Sigmoid colon (tissue), 3 donors: ENCODE measurements at regions not wholly inside any gene's neighbourhood (a gene's known extent, or its start where the extent isn't known, plus 50 kb on each side); places are given as distances from the start of the nearest gene placed in this dataset.

Source experiments
- CTCF ChIP-seq, 4 experiments: fragments of 450-650 bp in 3 of 4; fragments of 200-600 bp in 1 of 4; IDR thresholded peaks; one replicate each; pipeline ENCODE4 v1.5.1; 2016 to 2019; ENCODE audit warnings: antibody characterized with exemption in 4 of 4, mild to moderate bottlenecking in 3 of 4, moderate library complexity in 2 of 4
- POLR2A ChIP-seq, 2 donors: fragments of 450-650 bp; IDR thresholded peaks; one replicate each; pipeline ENCODE4 v1.6.1; 2016; ENCODE audit warnings: antibody characterized with exemption in 2 of 2, mild to moderate bottlenecking in 2 of 2, moderate library complexity in 2 of 2

- TF ChIP-seq POLR2A (IDR thresholded peaks at IDR 0.05) (no peak), CTCF (IDR thresholded peaks at IDR 0.05) (no peak)
Observed at GRCh38 chr10:133028956-133029355, 58.8 kb upstream of the ADGRA1 start.
